GM06990 (cell line): ENCODE measurements at regions not wholly inside any gene's neighbourhood (a gene's known extent, or its start where the extent isn't known, plus 50 kb on each side); places are given as distances from the start of the nearest gene placed in this dataset.
A peak's percentile ranks its signal among the peaks of the same experiment; 100 is the strongest.

Experiments used
- DNase-seq: peaks from one replicate; pipeline ENCODE4 v3.0.0-alpha.2; 2011; ENCODE audit not compliant: insufficient read length; ENCODE audit errors: extremely low read depth
- H3K27me3 ChIP-seq: replicated peaks from 2 replicates; pipeline ENCODE4 v1.6.0; 2011; ENCODE audit warnings: low read length; ENCODE audit not compliant: control insufficient read depth, insufficient read depth
- H3K36me3 ChIP-seq: 2 replicates; pipeline ENCODE4 v1.5.1; 2011; ENCODE audit warnings: low read length; ENCODE audit not compliant: control insufficient read depth, insufficient read depth
- H3K4me3 ChIP-seq: replicated peaks from 2 replicates; pipeline ENCODE4 v1.5.1; 2011; ENCODE audit warnings: low read depth, mild to moderate bottlenecking, control low read depth, low read length
- CTCF ChIP-seq: IDR thresholded peaks from 2 replicates; pipeline ENCODE4 v1.5.1; 2011; ENCODE audit warnings: low read length, control low read depth, mild to moderate bottlenecking, inconsistent platforms; ENCODE audit not compliant: insufficient read depth, poor library complexity, severe bottlenecking

- Histone ChIP-seq H3K4me3 (no peak overlapping the region), H3K36me3 (no peaks in the 10 kb centered on the region), H3K27me3 (no peaks in the 10 kb centered on the region)
- DNase-seq: no peak
- TF ChIP-seq CTCF: peak; percentile 18
Observed at GRCh38 chr5:1975898-1976765, 93.4 kb upstream of the IRX4 start.

GRCh38 chr5:1975406-1975715, 92.6 kb upstream of the IRX4 start:
- DNase-seq: no peak
- H3K4me3 ChIP-seq: no peak overlapping the region
- no peak for TF ChIP-seq CTCF
- no peaks in the 10 kb centered on the region for H3K27me3 ChIP-seq
- no peaks in the 10 kb centered on the region for H3K36me3 ChIP-seq

GRCh38 chr5:1974501-1975405, 92.0 kb upstream of the IRX4 start:
- TF ChIP-seq CTCF: no peak
- H3K27me3 ChIP-seq: no peaks in the 10 kb centered on the region
- no peaks in the 10 kb centered on the region for H3K36me3 ChIP-seq
- no peak overlapping the region for H3K4me3 ChIP-seq
- no peak for DNase-seq

- Histone ChIP-seq H3K36me3 (no peaks in the 10 kb centered on the region), H3K27me3 (no peaks in the 10 kb centered on the region), H3K4me3 (no peak overlapping the region)
- TF ChIP-seq CTCF: no peak
- DNase-seq: no peak
Observed at GRCh38 chr5:1974081-1974480, 91.4 kb upstream of the IRX4 start.

- H3K4me3 ChIP-seq: no peak overlapping the region
- no peak for TF ChIP-seq CTCF
- H3K36me3 ChIP-seq: no peaks in the 10 kb centered on the region
- no peak for DNase-seq
- no peaks in the 10 kb centered on the region for H3K27me3 ChIP-seq
Observed at GRCh38 chr5:1973391-1974013, 90.8 kb upstream of the IRX4 start.
